Subcutaneous abdominal adipose tissue (tissue), 5 donors: ENCODE measurements at regions not wholly inside any gene's neighbourhood (a gene's known extent, or its start where the extent isn't known, plus 50 kb on each side); places are given as distances from the start of the nearest gene placed in this dataset.
"Not testable (repeated sequence)": the region's sequence is repeated elsewhere in the genome, so short reads cannot be mapped to it uniquely, and the experiment has no call there.

Experiments used
- H3K27ac ChIP-seq: one replicate; pipeline ENCODE4 v1.7.0; 2013; ENCODE audit warnings: low read depth, mild to moderate bottlenecking, inconsistent platforms, low read length, moderate library complexity
- H3K27me3 ChIP-seq, 5 donors: one replicate each; pipeline ENCODE4 v1.7.0; 2013; ENCODE audit warnings: low read length in 5 of 5, inconsistent platforms in 1 of 5; ENCODE audit not compliant: control insufficient read depth in 5 of 5, insufficient read depth in 4 of 5
- H3K36me3 ChIP-seq, 5 donors: one replicate each; pipeline ENCODE4 v1.7.0; 2013; ENCODE audit warnings: low read length in 5 of 5; ENCODE audit not compliant: control insufficient read depth in 5 of 5, insufficient read depth in 5 of 5
- H3K4me1 ChIP-seq, 5 donors: one replicate each; pipeline ENCODE4 v1.7.0; 2013; ENCODE audit warnings: low read length in 5 of 5, mild to moderate bottlenecking in 3 of 5, moderate library complexity in 1 of 5; ENCODE audit not compliant: control insufficient read depth in 5 of 5, insufficient read depth in 5 of 5
- H3K4me3 ChIP-seq, 5 donors: one replicate each; pipeline ENCODE4 v1.7.0; 2013; ENCODE audit warnings: low read length in 5 of 5, low read depth in 1 of 5
- H3K9ac ChIP-seq, 5 donors: one replicate each; pipeline ENCODE4 v1.7.0; 2013; ENCODE audit warnings: low read length in 5 of 5, mild to moderate bottlenecking in 4 of 5, moderate library complexity in 3 of 5
- H3K9me3 ChIP-seq, 5 donors: one replicate each; pipeline ENCODE4 v1.7.0; 2013; ENCODE audit warnings: low read length in 5 of 5; ENCODE audit not compliant: control insufficient read depth in 5 of 5
- donor health status: healthy.
- donor health status: healthy.
- donor health status: healthy.
- donor health status: healthy.
- donor health status: healthy.

DNA sequence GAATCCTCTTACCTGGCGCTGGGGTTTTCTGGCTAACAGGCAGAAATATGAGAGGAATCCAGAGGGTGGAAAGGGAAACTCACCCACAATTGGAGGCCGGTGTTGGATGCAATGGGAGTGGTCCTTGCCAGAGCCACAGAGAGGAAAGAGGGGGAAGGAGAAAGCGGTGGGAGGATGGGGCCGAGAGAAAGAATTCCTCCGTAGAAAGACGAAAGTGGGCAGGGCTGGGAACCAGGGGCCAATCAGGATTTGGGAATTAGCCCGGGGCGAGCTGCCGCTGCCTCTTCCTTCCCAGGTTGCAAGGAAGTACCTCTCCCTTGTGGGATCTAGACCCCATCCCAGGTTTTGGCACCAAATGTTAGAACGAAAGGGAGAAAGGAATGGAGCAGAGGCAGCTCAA, 83.1 kb upstream of the SPIN4 start:
- H3K27me3 ChIP-seq = peaks cover 0 to 11% (median 3%) of the 10 kb centered on the region in 5 donors
- H3K27ac ChIP-seq = no peak overlapping the region
- H3K4me3 ChIP-seq = no peak overlapping the region
- H3K4me1 ChIP-seq = no peaks in the 10 kb centered on the region
- H3K9ac ChIP-seq = no peak overlapping the region
- no peaks in the 10 kb centered on the region for H3K9me3 ChIP-seq
- peaks cover 0 to 3% (median 0%) of the 10 kb centered on the region in 5 donors for H3K36me3 ChIP-seq

DNA sequence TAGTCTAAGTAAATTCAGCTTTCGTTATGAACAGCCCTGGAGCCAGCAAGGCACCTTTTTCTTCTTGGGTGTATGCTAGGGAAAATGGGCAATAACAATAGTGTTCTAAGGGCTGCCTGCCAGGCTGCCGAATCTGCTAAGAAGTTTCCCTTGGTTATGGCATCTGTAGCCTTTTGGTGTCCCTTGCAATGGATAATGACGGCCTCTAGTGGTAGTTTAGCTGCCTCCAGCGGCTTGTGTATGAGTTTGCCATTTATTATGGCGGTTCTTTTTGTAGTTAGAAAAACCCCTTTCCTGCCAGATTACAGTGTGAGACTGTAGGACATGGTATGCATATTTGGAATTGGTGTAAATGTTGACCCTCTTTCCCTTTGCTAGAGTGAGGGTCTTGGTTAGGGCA, 78.9 kb upstream of the SPIN4 start:
- no peak overlapping the region for H3K4me3 ChIP-seq
- no peak overlapping the region for H3K27ac ChIP-seq
- H3K9ac ChIP-seq = no peak overlapping the region
- H3K27me3 ChIP-seq = peaks cover 0 to 14% (median 0%) of the 10 kb centered on the region in 5 donors
- H3K4me1 ChIP-seq = no peaks in the 10 kb centered on the region
- no peaks in the 10 kb centered on the region for H3K9me3 ChIP-seq
- H3K36me3 ChIP-seq = peaks cover 0 to 9% (median 2%) of the 10 kb centered on the region in 5 donors

DNA sequence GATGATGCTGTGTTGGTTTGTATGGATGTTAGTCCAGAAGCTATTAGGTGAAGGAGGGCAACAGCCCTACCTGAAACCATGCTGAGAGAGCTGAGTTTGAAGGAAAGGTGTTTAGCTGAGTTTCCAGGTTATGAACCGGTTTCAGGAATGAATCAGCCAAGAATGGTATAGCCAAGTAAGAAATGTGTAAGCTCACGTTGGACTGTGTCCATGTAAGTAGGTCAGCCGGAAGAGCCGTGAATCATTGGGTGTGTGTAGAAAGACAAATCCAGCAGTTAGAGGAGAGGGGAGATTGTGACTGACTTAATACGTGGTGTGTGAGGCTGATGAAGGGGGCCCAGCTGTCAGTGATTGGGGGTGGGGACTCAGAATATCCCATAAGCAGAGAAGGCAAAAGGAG, 77.2 kb upstream of the SPIN4 start:
- Histone ChIP-seq H3K27ac (no peak overlapping the region), H3K4me3 (no peak overlapping the region), H3K27me3 (peaks cover 0 to 22% (median 6%) of the 10 kb centered on the region in 5 donors), H3K9ac (no peak overlapping the region), H3K9me3 (no peaks in the 10 kb centered on the region), H3K36me3 (peaks cover 0 to 19% (median 7%) of the 10 kb centered on the region in 5 donors), H3K4me1 (no peaks in the 10 kb centered on the region)

GRCh38 chrX:63426519-63426918, 75.4 kb upstream of the SPIN4 start:
- Histone ChIP-seq H3K4me1 (no peaks in the 10 kb centered on the region), H3K36me3 (peaks cover 0 to 19% (median 7%) of the 10 kb centered on the region in 5 donors), H3K9me3 (no peaks in the 10 kb centered on the region), H3K4me3 (no peak overlapping the region), H3K27ac (no peak overlapping the region), H3K9ac (no peak overlapping the region), H3K27me3 (peaks cover 0 to 19% (median 6%) of the 10 kb centered on the region in 5 donors)

GRCh38 chrX:63424063-63424462, 72.9 kb upstream of the SPIN4 start:
- Histone ChIP-seq H3K4me1 (no peaks in the 10 kb centered on the region), H3K27me3 (peaks cover 0 to 11% (median 6%) of the 10 kb centered on the region in 5 donors), H3K4me3 (no peak overlapping the region), H3K27ac (no peak overlapping the region), H3K9me3 (no peaks in the 10 kb centered on the region), H3K9ac (no peak overlapping the region), H3K36me3 (peaks cover 0 to 19% (median 3%) of the 10 kb centered on the region in 5 donors)

DNA sequence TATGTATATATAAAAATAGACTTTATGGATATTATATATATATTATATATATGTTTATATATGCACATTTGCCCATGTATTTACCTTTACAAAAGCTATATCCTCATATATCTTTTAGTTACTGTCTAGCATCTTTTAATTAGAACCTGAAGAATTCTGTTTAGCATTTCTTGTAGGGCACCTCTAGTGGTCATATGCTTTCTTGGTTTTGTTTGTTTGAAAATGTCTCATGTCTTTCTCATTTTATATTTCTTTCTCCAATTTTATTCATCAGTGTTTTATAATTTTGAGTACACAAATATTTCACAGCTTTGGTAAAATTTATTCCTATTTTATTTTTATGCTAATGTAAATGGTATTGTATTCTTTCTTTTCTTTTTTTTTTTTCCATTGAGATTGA, 70.3 kb upstream of the SPIN4 start:
- Histone ChIP-seq H3K4me3 (no peak overlapping the region), H3K9me3 (peaks cover 0 to 4% (median 0%) of the 10 kb centered on the region in 5 donors), H3K27me3 (peaks cover 0 to 8% (median 6%) of the 10 kb centered on the region in 5 donors), H3K4me1 (no peaks in the 10 kb centered on the region), H3K9ac (no peak overlapping the region), H3K27ac (no peak overlapping the region), H3K36me3 (peaks cover 0 to 10% (median under 1%) of the 10 kb centered on the region in 5 donors)

- Histone ChIP-seq H3K27ac (no peak overlapping the region), H3K9me3 (peaks cover 0 to 4% (median 0%) of the 10 kb centered on the region in 5 donors), H3K4me1 (no peaks in the 10 kb centered on the region), H3K36me3 (no peaks in the 10 kb centered on the region), H3K9ac (no peak overlapping the region), H3K27me3 (no peaks in the 10 kb centered on the region), H3K4me3 (no peak overlapping the region)
Measured at GRCh38 chrX:63418211-63418610, 67.1 kb upstream of the SPIN4 start.

- no peak overlapping the region for H3K27ac ChIP-seq
- H3K4me1 ChIP-seq = no peaks in the 10 kb centered on the region
- H3K9me3 ChIP-seq = peaks cover 0 to 4% (median 0%) of the 10 kb centered on the region in 5 donors
- no peaks in the 10 kb centered on the region for H3K36me3 ChIP-seq
- H3K27me3 ChIP-seq = no peaks in the 10 kb centered on the region
- H3K9ac ChIP-seq = no peak overlapping the region
- H3K4me3 ChIP-seq = no peak overlapping the region
Measured at GRCh38 chrX:63417649-63418048, 66.5 kb upstream of the SPIN4 start.

DNA sequence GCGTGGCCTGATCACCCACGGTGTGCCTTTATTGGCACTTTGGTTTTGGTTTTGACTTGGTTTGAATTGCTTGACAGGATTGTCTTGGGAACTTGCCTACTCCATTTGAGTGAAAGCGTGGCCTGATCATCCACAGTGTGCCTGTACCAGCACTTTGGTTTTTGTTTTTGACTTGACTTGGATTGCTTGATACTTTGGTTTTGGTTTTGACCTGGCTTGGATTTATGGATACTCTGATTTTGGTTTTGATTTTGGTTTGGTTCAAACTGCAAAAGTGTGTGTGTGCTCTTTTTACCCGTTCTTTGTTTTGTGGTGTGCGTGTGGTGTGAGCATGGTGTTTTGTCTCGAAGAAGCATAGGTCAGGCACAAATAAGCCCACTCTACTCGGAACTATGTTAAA, 58.8 kb upstream of the SPIN4 start:
- not testable (repeated sequence) for H3K4me3 ChIP-seq, H3K27ac ChIP-seq, H3K9me3 ChIP-seq, H3K9ac ChIP-seq, H3K4me1 ChIP-seq, H3K36me3 ChIP-seq, H3K27me3 ChIP-seq

GRCh38 chrX:63408050-63408449, 56.9 kb upstream of the SPIN4 start:
- Histone ChIP-seq H3K4me1 (no peaks in the 10 kb centered on the region), H3K27ac (no peak overlapping the region)

GRCh38 chrX:63404332-63404731, 53.2 kb upstream of the SPIN4 start:
- Histone ChIP-seq H3K9me3 (peaks cover 0 to 4% (median 3%) of the 10 kb centered on the region in 5 donors), H3K36me3 (no peaks in the 10 kb centered on the region), H3K27ac (no peak overlapping the region), H3K4me1 (no peaks in the 10 kb centered on the region), H3K9ac (no peak overlapping the region), H3K4me3 (no peak overlapping the region), H3K27me3 (no peaks in the 10 kb centered on the region)

More at GRCh38 chrX:63408050-63408449, 56.9 kb upstream of the SPIN4 start:
- H3K9ac ChIP-seq = no peak overlapping the region
- no peaks in the 10 kb centered on the region for H3K36me3 ChIP-seq
- H3K4me3 ChIP-seq = no peak overlapping the region
- H3K27me3 ChIP-seq = no peaks in the 10 kb centered on the region
- H3K9me3 ChIP-seq = peaks cover 0 to 4% (median 3%) of the 10 kb centered on the region in 5 donors
